ENCODE measurements at regions not wholly inside any gene's neighbourhood (a gene's known extent, or its start where the extent isn't known, plus 50 kb on each side); places are given as distances from the start of the nearest gene placed in this dataset.

- TF ChIP-seq, protein P1, sequence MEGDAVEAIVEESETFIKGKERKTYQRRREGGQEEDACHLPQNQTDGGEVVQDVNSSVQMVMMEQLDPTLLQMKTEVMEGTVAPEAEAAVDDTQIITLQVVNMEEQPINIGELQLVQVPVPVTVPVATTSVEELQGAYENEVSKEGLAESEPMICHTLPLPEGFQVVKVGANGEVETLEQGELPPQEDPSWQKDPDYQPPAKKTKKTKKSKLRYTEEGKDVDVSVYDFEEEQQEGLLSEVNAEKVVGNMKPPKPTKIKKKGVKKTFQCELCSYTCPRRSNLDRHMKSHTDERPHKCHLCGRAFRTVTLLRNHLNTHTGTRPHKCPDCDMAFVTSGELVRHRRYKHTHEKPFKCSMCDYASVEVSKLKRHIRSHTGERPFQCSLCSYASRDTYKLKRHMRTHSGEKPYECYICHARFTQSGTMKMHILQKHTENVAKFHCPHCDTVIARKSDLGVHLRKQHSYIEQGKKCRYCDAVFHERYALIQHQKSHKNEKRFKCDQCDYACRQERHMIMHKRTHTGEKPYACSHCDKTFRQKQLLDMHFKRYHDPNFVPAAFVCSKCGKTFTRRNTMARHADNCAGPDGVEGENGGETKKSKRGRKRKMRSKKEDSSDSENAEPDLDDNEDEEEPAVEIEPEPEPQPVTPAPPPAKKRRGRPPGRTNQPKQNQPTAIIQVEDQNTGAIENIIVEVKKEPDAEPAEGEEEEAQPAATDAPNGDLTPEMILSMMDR (IDR thresholded peaks at IDR 0.05), result no peak
- no peak for TF ChIP-seq EP300 (IDR thresholded peaks at IDR 0.05)
- no peak for TF ChIP-seq POLR2A (IDR thresholded peaks at IDR 0.05)
These were observed 161.5 kb downstream of the DLEU7 start for GRCh38 chr13:50682002-50682401.

Measured in ovary (tissue), 3 donors.